OCI-LY7 (cell line): ENCODE measurements at regions not wholly inside any gene's neighbourhood (a gene's known extent, or its start where the extent isn't known, plus 50 kb on each side); places are given as distances from the start of the nearest gene placed in this dataset.

Source experiments
- BruUV-seq: library from RNA; stranded (reverse); fragments of 400-500 nt; replicated peaks from 2 replicates; lab custom pipeline; 2021; lab: Mats Ljungman, UMichigan
- CTCF ChIA-PET: fragments of 300-600 bp; sonication (Branson Sonifier 250); formaldehyde crosslinking; loops from one replicate; lab custom pipeline; 2022; ENCODE audit warnings: antibody characterized with exemption; ENCODE audit not compliant: unreplicated experiment; lab: Charles Lee
- POLR2A ChIA-PET: fragments of 300-600 bp; sonication (Branson Sonifier 250); formaldehyde crosslinking; loops from one replicate; lab custom pipeline; 2022; ENCODE audit warnings: antibody characterized with exemption; lab: Charles Lee
- DNase-seq: peaks from one replicate; pipeline ENCODE4 v3.0.0-alpha.2; 2015; ENCODE audit warnings: low spot score
- H2AFZ ChIP-seq: fragments of 200-600 bp; sonication (generic), shearing (Covaris generic); 2 replicates; pipeline ENCODE4 v1.6.1; 2014; ENCODE audit warnings: mild to moderate bottlenecking, antibody characterized with exemption, low read length, moderate library complexity
- H3K27ac ChIP-seq: fragments of 200-600 bp; sonication (generic); 2 replicates; pipeline ENCODE4 v1.5.1; 2014; ENCODE audit warnings: mixed run types, low read depth, mild to moderate bottlenecking, moderate library complexity, low read length, inconsistent platforms; ENCODE audit not compliant: poor library complexity, severe bottlenecking
- H3K36me3 ChIP-seq: fragments of 200-600 bp; sonication (generic); 2 replicates; pipeline ENCODE4 v1.6.1; 2014; ENCODE audit warnings: mild to moderate bottlenecking, antibody characterized with exemption, low read length, moderate library complexity, mixed read lengths; ENCODE audit not compliant: insufficient read depth
- H3K4me1 ChIP-seq: fragments of 200-600 bp; sonication (generic); 2 replicates; pipeline ENCODE4 v1.5.1; 2014; ENCODE audit warnings: mild to moderate bottlenecking, low read length; ENCODE audit not compliant: insufficient read depth, poor library complexity, severe bottlenecking
- H3K4me2 ChIP-seq: fragments of 200-600 bp; sonication (generic); 2 replicates; pipeline ENCODE4 v1.6.1; 2014; ENCODE audit warnings: mild to moderate bottlenecking, low read length
- H3K4me3 ChIP-seq: fragments of 200-600 bp; sonication (generic); 2 replicates; pipeline ENCODE4 v1.5.1; 2014; ENCODE audit warnings: mild to moderate bottlenecking, low read depth, low read length; ENCODE audit not compliant: poor library complexity, severe bottlenecking
- H3K79me2 ChIP-seq: fragments of 200-600 bp; sonication (generic); 2 replicates; pipeline ENCODE4 v1.6.1; 2016; ENCODE audit warnings: low read depth, mild to moderate bottlenecking, low read length, moderate library complexity, mixed read lengths; ENCODE audit not compliant: insufficient read depth
- H3K9me2 ChIP-seq: fragments of 200-600 bp; sonication (generic); 2 replicates; pipeline ENCODE4 v1.6.1; 2016; ENCODE audit warnings: mild to moderate bottlenecking, low read length, mixed read lengths; ENCODE audit not compliant: insufficient read depth
- H3K9me3 ChIP-seq: fragments of 200-600 bp; sonication (generic); 2 replicates; pipeline ENCODE4 v1.6.1; 2014; ENCODE audit warnings: mild to moderate bottlenecking, mixed run types, low read length, mixed read lengths
- H4K20me1 ChIP-seq: fragments of 200-600 bp; sonication (generic); 2 replicates; pipeline ENCODE4 v1.6.1; 2014; ENCODE audit warnings: mild to moderate bottlenecking, antibody characterized with exemption, low read length, moderate library complexity, mixed read lengths; ENCODE audit not compliant: insufficient read depth
- CTCF ChIP-seq: fragments of 200-600 bp; sonication (generic); conservative IDR thresholded peaks from 2 replicates; pipeline ENCODE4 v1.5.1; 2014; ENCODE audit warnings: mild to moderate bottlenecking, antibody characterized with exemption, low read length, moderate library complexity, mixed read lengths
- EZH2phosphoT487 ChIP-seq: fragments of 200-600 bp; sonication (generic); IDR thresholded peaks from 2 replicates; pipeline ENCODE4 v1.6.1; 2018; ENCODE audit warnings: low read depth, borderline replicate concordance, mild to moderate bottlenecking, mixed run types, antibody characterized with exemption, low read length, moderate library complexity, mixed read lengths
- intact Hi-C: fragments of 100-400 bp; cut with micrococcal nuclease; formaldehyde crosslinking; loops from one replicate; pipeline ENCODE4 v1.10.0; 2022; ENCODE audit not compliant: unreplicated experiment

GRCh38 chr2:59694176-59694575 lies 859.3 kb downstream of the BCL11A start:
- no peak for TF ChIP-seq EZH2phosphoT487
- no peak for TF ChIP-seq CTCF
- H4K20me1 ChIP-seq, result no peaks in the 10 kb centered on the region
- no peak for DNase-seq
- BruUV-seq, result no TSS peak
- no peak overlapping the region for H3K4me3 ChIP-seq
- H3K9me3 ChIP-seq, result no peaks in the 10 kb centered on the region
- H3K9me2 ChIP-seq, result no peaks in the 10 kb centered on the region
- POLR2A ChIA-PET, result interaction anchor here (0.6 kb wide), 1 partner anchor 209 kb away, joined by 3 read pairs; no protein-coding TSS in a partner anchor
- H3K79me2 ChIP-seq, result no peaks in the 10 kb centered on the region
- no peak overlapping the region for H3K27ac ChIP-seq
- H2AFZ ChIP-seq, result no peak overlapping the region
- H3K36me3 ChIP-seq, result no peaks in the 10 kb centered on the region
- H3K4me2 ChIP-seq, result no peak overlapping the region
- CTCF ChIA-PET, result no interaction called here
- H3K4me1 ChIP-seq, result no peaks in the 10 kb centered on the region
- intact Hi-C loops, result no loop called here

GRCh38 chr2:59693231-59693959 lies 860.1 kb downstream of the BCL11A start:
- Histone ChIP-seq H3K27ac (no peak overlapping the region), H4K20me1 (no peaks in the 10 kb centered on the region), H3K4me3 (no peak overlapping the region), H2AFZ (no peak overlapping the region), H3K79me2 (no peaks in the 10 kb centered on the region), H3K4me1 (no peaks in the 10 kb centered on the region), H3K4me2 (no peak overlapping the region), H3K9me2 (no peaks in the 10 kb centered on the region), H3K36me3 (no peaks in the 10 kb centered on the region), H3K9me3 (no peaks in the 10 kb centered on the region)
- no peak for DNase-seq
- CTCF ChIA-PET, result no interaction called here
- intact Hi-C loops, result no loop called here
- BruUV-seq, result no TSS peak
- POLR2A ChIA-PET, result no interaction called here
- TF ChIP-seq EZH2phosphoT487 (no peak), CTCF (no peak)

- BruUV-seq, result no TSS peak
These were observed 861.8 kb downstream of the BCL11A start for GRCh38 chr2:59691518-59692190.

More at GRCh38 chr2:59691518-59692190, 861.8 kb downstream of the BCL11A start:
- Histone ChIP-seq H2AFZ (no peak overlapping the region), H3K79me2 (no peaks in the 10 kb centered on the region), H3K9me2 (no peaks in the 10 kb centered on the region), H3K27ac (no peak overlapping the region), H3K4me3 (no peak overlapping the region), H4K20me1 (no peaks in the 10 kb centered on the region), H3K36me3 (no peaks in the 10 kb centered on the region), H3K4me2 (no peak overlapping the region), H3K9me3 (no peaks in the 10 kb centered on the region), H3K4me1 (no peaks in the 10 kb centered on the region)
- no peak for TF ChIP-seq CTCF
- no peak for TF ChIP-seq EZH2phosphoT487
- intact Hi-C loops, result no loop called here
- ChIA-PET POLR2A (no interaction called here), CTCF (no interaction called here)
- DNase-seq, result no peak
